Loucy (cell line): ENCODE measurements at regions not wholly inside any gene's neighbourhood (a gene's known extent, or its start where the extent isn't known, plus 50 kb on each side); places are given as distances from the start of the nearest gene placed in this dataset.

Experiments
- H2AFZ ChIP-seq: fragments of 200-600 bp; sonication (generic); 2 replicates; pipeline ENCODE4 v1.6.0; 2016; ENCODE audit warnings: antibody characterized with exemption, mild to moderate bottlenecking, low read length, moderate library complexity
- H3F3A ChIP-seq: fragments of 200-600 bp; 2 replicates; pipeline ENCODE4 v1.6.0; 2016; ENCODE audit warnings: antibody characterized with exemption, low read depth, mild to moderate bottlenecking
- H3K27me3 ChIP-seq: fragments of 200-600 bp; sonication (generic); 2 replicates; pipeline ENCODE4 v1.6.1; 2014; ENCODE audit warnings: low read length, mild to moderate bottlenecking; ENCODE audit not compliant: insufficient read depth, poor library complexity, severe bottlenecking
- H3K36me3 ChIP-seq: fragments of 200-600 bp; sonication (generic); 2 replicates; pipeline ENCODE4 v1.6.1; 2016; ENCODE audit warnings: low read length; ENCODE audit not compliant: insufficient read depth
- H3K4me1 ChIP-seq: fragments of 200-600 bp; sonication (generic); 2 replicates; pipeline ENCODE4 v1.5.1; 2014; ENCODE audit warnings: low read length, mild to moderate bottlenecking; ENCODE audit not compliant: insufficient read depth, poor library complexity, severe bottlenecking
- H3K4me2 ChIP-seq: fragments of 200-600 bp; sonication (generic); 2 replicates; pipeline ENCODE4 v1.6.0; 2014; ENCODE audit warnings: antibody characterized with exemption, low read length, low read depth, mild to moderate bottlenecking; ENCODE audit not compliant: poor library complexity, severe bottlenecking
- H3K4me3 ChIP-seq: fragments of 200-600 bp; sonication (generic); 2 replicates; pipeline ENCODE4 v1.5.1; 2014; ENCODE audit warnings: low read length, mild to moderate bottlenecking, mixed read lengths; ENCODE audit not compliant: poor library complexity, severe bottlenecking
- H3K79me2 ChIP-seq: fragments of 200-600 bp; sonication (generic); 2 replicates; pipeline ENCODE4 v1.6.1; 2014; ENCODE audit warnings: low read length; ENCODE audit not compliant: insufficient read depth
- H3K9ac ChIP-seq: fragments of 200-600 bp; sonication (generic); 2 replicates; pipeline ENCODE4 v1.6.0; 2014; ENCODE audit warnings: mild to moderate bottlenecking, low read depth, low read length, moderate library complexity; ENCODE audit not compliant: poor library complexity, severe bottlenecking
- H3K9me2 ChIP-seq: fragments of 200-600 bp; sonication (generic); replicated peaks from 2 replicates; pipeline ENCODE4 v1.6.1; 2016; ENCODE audit warnings: low read depth, low read length, mixed read lengths
- H3K9me3 ChIP-seq: fragments of 200-600 bp; sonication (generic); 2 replicates; pipeline ENCODE4 v1.6.1; 2014; ENCODE audit warnings: mild to moderate bottlenecking, antibody characterized with exemption, low read length, low read depth; ENCODE audit not compliant: insufficient read depth
- H4K20me1 ChIP-seq: fragments of 200-600 bp; sonication (generic); 2 replicates; pipeline ENCODE4 v1.6.0; 2014; ENCODE audit warnings: antibody characterized with exemption, low read length, mild to moderate bottlenecking; ENCODE audit not compliant: insufficient read depth, poor library complexity, severe bottlenecking
- EZH2phosphoT487 ChIP-seq: fragments of 200-600 bp; IDR thresholded peaks from 2 replicates; pipeline ENCODE4 v1.6.1; 2018; ENCODE audit warnings: antibody characterized with exemption, mild to moderate bottlenecking, moderate library complexity, borderline replicate concordance
- TF ChIP-seq, protein P1 (sequence below): fragments of 200-600 bp; sonication (generic); conservative IDR thresholded peaks from 2 replicates; pipeline ENCODE4 v1.5.1; 2014; ENCODE audit warnings: mild to moderate bottlenecking, antibody characterized with exemption, low read length

DNA sequence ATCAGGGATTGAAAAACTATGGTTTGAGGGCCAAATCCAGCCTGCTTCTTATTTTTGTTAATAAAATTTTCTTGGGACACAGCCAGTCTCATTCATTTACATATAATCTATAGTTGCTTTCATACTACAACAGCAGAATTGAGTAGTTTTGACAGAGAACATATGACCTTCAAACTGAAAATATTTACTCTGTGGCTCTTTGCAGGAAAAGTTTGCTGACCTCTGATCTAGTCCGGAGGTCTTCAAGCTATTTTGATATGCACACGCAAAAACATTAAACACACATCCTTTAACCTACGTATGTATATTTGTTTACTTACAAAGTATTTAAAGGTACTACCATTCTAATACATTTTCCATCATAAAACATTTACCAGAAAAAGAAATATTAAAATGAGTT is 76.5 kb upstream of the LARGE1 start:
- Histone ChIP-seq H3K4me3 (no peak overlapping the region), H3F3A (no peaks in the 10 kb centered on the region), H4K20me1 (no peaks in the 10 kb centered on the region), H3K9me3 (no peaks in the 10 kb centered on the region; the same call in 1 of the 2 replicates), H3K9ac (no peak overlapping the region), H3K36me3 (no peaks in the 10 kb centered on the region), H3K79me2 (no peaks in the 10 kb centered on the region), H2AFZ (no peak overlapping the region), H3K27me3 (no peaks in the 10 kb centered on the region), H3K4me2 (no peak overlapping the region), H3K4me1 (no peaks in the 10 kb centered on the region), H3K9me2 (no peaks in the 10 kb centered on the region)
- TF ChIP-seq, protein P1, sequence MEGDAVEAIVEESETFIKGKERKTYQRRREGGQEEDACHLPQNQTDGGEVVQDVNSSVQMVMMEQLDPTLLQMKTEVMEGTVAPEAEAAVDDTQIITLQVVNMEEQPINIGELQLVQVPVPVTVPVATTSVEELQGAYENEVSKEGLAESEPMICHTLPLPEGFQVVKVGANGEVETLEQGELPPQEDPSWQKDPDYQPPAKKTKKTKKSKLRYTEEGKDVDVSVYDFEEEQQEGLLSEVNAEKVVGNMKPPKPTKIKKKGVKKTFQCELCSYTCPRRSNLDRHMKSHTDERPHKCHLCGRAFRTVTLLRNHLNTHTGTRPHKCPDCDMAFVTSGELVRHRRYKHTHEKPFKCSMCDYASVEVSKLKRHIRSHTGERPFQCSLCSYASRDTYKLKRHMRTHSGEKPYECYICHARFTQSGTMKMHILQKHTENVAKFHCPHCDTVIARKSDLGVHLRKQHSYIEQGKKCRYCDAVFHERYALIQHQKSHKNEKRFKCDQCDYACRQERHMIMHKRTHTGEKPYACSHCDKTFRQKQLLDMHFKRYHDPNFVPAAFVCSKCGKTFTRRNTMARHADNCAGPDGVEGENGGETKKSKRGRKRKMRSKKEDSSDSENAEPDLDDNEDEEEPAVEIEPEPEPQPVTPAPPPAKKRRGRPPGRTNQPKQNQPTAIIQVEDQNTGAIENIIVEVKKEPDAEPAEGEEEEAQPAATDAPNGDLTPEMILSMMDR, result no peak
- TF ChIP-seq EZH2phosphoT487, result no peak

DNA sequence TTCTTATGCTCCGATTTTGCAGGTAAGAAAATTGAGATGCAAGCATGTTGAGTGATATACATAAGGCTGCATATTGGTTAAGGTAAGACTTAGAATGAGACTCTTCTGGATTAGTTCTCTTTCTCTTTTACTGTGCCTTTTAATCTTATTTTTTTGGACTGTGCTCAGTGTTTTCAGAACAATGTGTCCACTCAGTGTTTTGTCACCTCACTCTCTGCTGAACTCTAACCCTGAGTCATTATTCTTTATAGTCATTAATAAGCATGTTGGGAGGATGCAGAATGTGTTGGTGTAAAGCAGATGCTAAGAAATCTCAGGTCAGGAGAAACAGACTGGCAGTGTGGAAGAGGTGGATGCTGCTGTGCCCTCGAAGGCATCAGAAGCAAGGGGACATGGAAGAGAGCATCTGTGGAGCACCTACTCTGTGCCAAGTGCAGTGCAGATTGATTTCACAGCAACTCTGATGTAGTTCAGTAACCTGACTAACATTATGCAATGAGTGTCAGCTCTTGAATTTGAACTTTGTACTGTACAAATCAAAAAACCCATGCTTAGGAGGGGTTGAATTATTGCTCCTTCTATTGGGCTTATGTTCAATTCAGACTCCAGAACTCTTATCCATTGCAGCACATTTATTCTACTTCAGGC is 80.7 kb upstream of the LARGE1 start:
- no peaks in the 10 kb centered on the region for H3K9me2 ChIP-seq
- no peaks in the 10 kb centered on the region; the same call in 1 of the 2 replicates for H3K9me3 ChIP-seq
- H3K4me2 ChIP-seq, result no peak overlapping the region
- H3K36me3 ChIP-seq, result no peaks in the 10 kb centered on the region
- no peaks in the 10 kb centered on the region for H3K4me1 ChIP-seq
- TF ChIP-seq, protein P1, result no peak
- TF ChIP-seq EZH2phosphoT487, result no peak
- no peaks in the 10 kb centered on the region for H4K20me1 ChIP-seq
- no peaks in the 10 kb centered on the region for H3K79me2 ChIP-seq
- H3F3A ChIP-seq, result no peaks in the 10 kb centered on the region
- H3K4me3 ChIP-seq, result no peak overlapping the region
- no peak overlapping the region for H2AFZ ChIP-seq
- no peak overlapping the region for H3K9ac ChIP-seq
- H3K27me3 ChIP-seq, result no peaks in the 10 kb centered on the region

DNA sequence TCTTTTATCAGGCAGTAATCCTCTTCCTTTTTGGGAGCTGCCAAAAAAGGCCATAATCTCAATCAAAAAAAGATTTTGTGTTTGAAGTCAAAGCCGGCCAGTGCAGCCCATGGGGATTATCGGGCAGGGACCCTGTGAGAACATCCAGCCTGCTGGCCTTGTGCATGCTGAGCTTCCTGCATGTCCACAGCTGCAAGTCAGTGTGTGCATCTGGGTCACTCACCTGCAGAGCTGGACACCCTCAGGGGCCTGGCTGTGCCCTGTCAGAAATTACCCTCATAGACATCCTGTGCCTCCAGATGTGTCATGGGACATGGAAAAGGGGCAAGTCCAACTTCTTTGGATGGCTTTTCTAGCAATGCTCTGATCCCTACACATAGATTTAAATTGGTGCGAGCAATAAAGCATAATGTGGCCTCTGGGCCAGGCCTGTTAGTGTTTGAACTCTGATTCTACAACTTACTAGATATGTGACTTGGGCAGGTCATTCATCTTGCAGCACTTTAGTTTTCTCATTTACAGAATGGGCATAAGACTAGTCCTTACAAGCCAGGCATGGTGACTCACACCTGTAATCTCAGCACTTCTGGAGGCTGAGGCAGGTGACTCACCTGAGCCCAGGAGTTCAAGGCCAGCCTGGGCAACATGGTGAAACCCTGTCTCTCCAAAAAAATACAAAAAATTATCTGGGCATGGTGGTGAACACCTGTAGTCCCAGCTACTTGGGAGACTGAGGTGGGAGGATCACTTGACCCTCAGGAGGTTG is 81.6 kb upstream of the LARGE1 start:
- Histone ChIP-seq H3K79me2 (no peaks in the 10 kb centered on the region), H3K9me3 (no peaks in the 10 kb centered on the region; the same call in 1 of the 2 replicates)

More for the DNA sequence above, 81.6 kb upstream of the LARGE1 start:
- Histone ChIP-seq H3K36me3 (no peaks in the 10 kb centered on the region), H3K4me3 (no peak overlapping the region), H3K4me2 (no peak overlapping the region), H3K27me3 (no peaks in the 10 kb centered on the region), H3F3A (no peaks in the 10 kb centered on the region), H2AFZ (no peak overlapping the region), H4K20me1 (no peaks in the 10 kb centered on the region), H3K9ac (no peak overlapping the region), H3K9me2 (no peaks in the 10 kb centered on the region), H3K4me1 (no peaks in the 10 kb centered on the region)
- TF ChIP-seq, protein P1, result no peak
- no peak for TF ChIP-seq EZH2phosphoT487
